Karpas-422 (cell line): ENCODE measurements at regions not wholly inside any gene's neighbourhood (a gene's known extent, or its start where the extent isn't known, plus 50 kb on each side); places are given as distances from the start of the nearest gene placed in this dataset.

Experiments used
- DNase-seq: peaks from one replicate; pipeline ENCODE4 v3.0.0-alpha.2; 2015
- H2AFZ ChIP-seq: fragments of 200-600 bp; sonication (generic); 2 replicates; pipeline ENCODE4 v1.6.1; 2014; ENCODE audit warnings: antibody characterized with exemption, low read length, mixed read lengths
- H3K27ac ChIP-seq: fragments of 200-600 bp; sonication (generic); 2 replicates; pipeline ENCODE4 v1.5.1; 2014; ENCODE audit warnings: mild to moderate bottlenecking, low read length, moderate library complexity
- H3K27me3 ChIP-seq: fragments of 200-600 bp; sonication (generic); 2 replicates; pipeline ENCODE4 v1.6.1; 2014; ENCODE audit warnings: low read length, mixed read lengths
- H3K36me3 ChIP-seq: fragments of 200-600 bp; sonication (generic); 2 replicates; pipeline ENCODE4 v1.6.1; 2014; ENCODE audit warnings: low read length, mixed read lengths; ENCODE audit not compliant: insufficient read depth
- H3K4me1 ChIP-seq: fragments of 200-600 bp; sonication (generic); 2 replicates; pipeline ENCODE4 v1.6.1; 2014; ENCODE audit warnings: mild to moderate bottlenecking, low read length, mixed read lengths
- H3K4me2 ChIP-seq: fragments of 200-600 bp; sonication (generic); 2 replicates; pipeline ENCODE4 v1.6.1; 2014; ENCODE audit warnings: low read length, low read depth, mild to moderate bottlenecking; ENCODE audit not compliant: poor library complexity, severe bottlenecking
- H3K4me3 ChIP-seq: fragments of 200-600 bp; sonication (generic); 2 replicates; pipeline ENCODE4 v1.5.1; 2014; ENCODE audit warnings: mild to moderate bottlenecking, antibody characterized with exemption, low read length, mixed read lengths
- H3K79me2 ChIP-seq: fragments of 200-600 bp; sonication (generic); 2 replicates; pipeline ENCODE4 v1.6.1; 2014; ENCODE audit warnings: mild to moderate bottlenecking, low read length, mixed read lengths
- H3K9ac ChIP-seq: fragments of 200-600 bp; sonication (generic); 2 replicates; pipeline ENCODE4 v1.6.0; 2014; ENCODE audit warnings: low read length
- H3K9me2 ChIP-seq: fragments of 200-600 bp; sonication (generic), shearing (Covaris generic); replicated peaks from 2 replicates; pipeline ENCODE4 v1.6.0; 2014; ENCODE audit warnings: mild to moderate bottlenecking, low read length, moderate library complexity; ENCODE audit not compliant: insufficient read depth
- H3K9me3 ChIP-seq: fragments of 300-700, 200-600 bp; sonication (generic); 2 replicates; pipeline ENCODE4 v1.6.1; 2014; ENCODE audit warnings: low read length, mixed read lengths
- H4K20me1 ChIP-seq: fragments of 200-600 bp; sonication (generic); 2 replicates; pipeline ENCODE4 v1.6.1; 2014; ENCODE audit warnings: mild to moderate bottlenecking, antibody characterized with exemption, low read length, low read depth; ENCODE audit not compliant: insufficient read depth

- Histone ChIP-seq H3K4me3 (no peak overlapping the region), H2AFZ (no peak overlapping the region), H3K9me3 (no peaks in the 10 kb centered on the region), H3K9me2 (no peaks in the 10 kb centered on the region), H3K36me3 (no peaks in the 10 kb centered on the region), H3K27me3 (no peaks in the 10 kb centered on the region), H4K20me1 (no peaks in the 10 kb centered on the region), H3K4me2 (no peak overlapping the region), H3K27ac (no peak overlapping the region), H3K4me1 (no peaks in the 10 kb centered on the region), H3K9ac (no peak overlapping the region), H3K79me2 (no peaks in the 10 kb centered on the region)
- no peak for DNase-seq
These were observed 124.8 kb upstream of the SLC1A3 start for GRCh38 chr5:36481454-36482120.

- Histone ChIP-seq H3K9ac (no peak overlapping the region), H3K9me3 (no peaks in the 10 kb centered on the region), H3K4me1 (no peaks in the 10 kb centered on the region), H3K79me2 (no peaks in the 10 kb centered on the region), H3K27ac (no peak overlapping the region), H4K20me1 (no peaks in the 10 kb centered on the region), H3K9me2 (no peaks in the 10 kb centered on the region), H3K36me3 (no peaks in the 10 kb centered on the region), H2AFZ (no peak overlapping the region), H3K4me2 (no peak overlapping the region), H3K4me3 (no peak overlapping the region), H3K27me3 (no peaks in the 10 kb centered on the region)
- DNase-seq, result no peak
These were observed 123.6 kb upstream of the SLC1A3 start for GRCh38 chr5:36482812-36483211.

GRCh38 chr5:36489505-36489904 lies 116.9 kb upstream of the SLC1A3 start:
- Histone ChIP-seq H3K36me3 (no peaks in the 10 kb centered on the region), H3K4me3 (no peak overlapping the region), H2AFZ (no peak overlapping the region), H3K9me3 (no peaks in the 10 kb centered on the region), H3K4me1 (no peaks in the 10 kb centered on the region), H3K9ac (no peak overlapping the region), H4K20me1 (no peaks in the 10 kb centered on the region), H3K27me3 (no peaks in the 10 kb centered on the region), H3K27ac (no peak overlapping the region), H3K4me2 (no peak overlapping the region), H3K79me2 (no peaks in the 10 kb centered on the region), H3K9me2 (no peaks in the 10 kb centered on the region)
- DNase-seq, result no peak

- Histone ChIP-seq H3K9ac (no peak overlapping the region), H2AFZ (no peak overlapping the region), H3K79me2 (no peaks in the 10 kb centered on the region), H3K36me3 (no peaks in the 10 kb centered on the region), H3K27ac (no peak overlapping the region), H4K20me1 (no peaks in the 10 kb centered on the region), H3K27me3 (no peaks in the 10 kb centered on the region), H3K4me3 (no peak overlapping the region), H3K9me3 (no peaks in the 10 kb centered on the region), H3K4me1 (no peaks in the 10 kb centered on the region), H3K9me2 (no peaks in the 10 kb centered on the region), H3K4me2 (no peak overlapping the region)
- DNase-seq, result no peak
These were observed 114.5 kb upstream of the SLC1A3 start for GRCh38 chr5:36491856-36492255.

GRCh38 chr5:36492984-36493654 lies 113.3 kb upstream of the SLC1A3 start:
- no peaks in the 10 kb centered on the region for H3K36me3 ChIP-seq
- H3K27ac ChIP-seq, result no peak overlapping the region
- no peaks in the 10 kb centered on the region for H3K79me2 ChIP-seq
- H3K9me2 ChIP-seq, result no peaks in the 10 kb centered on the region
- no peaks in the 10 kb centered on the region for H3K9me3 ChIP-seq
- H3K27me3 ChIP-seq, result no peaks in the 10 kb centered on the region
- DNase-seq, result no peak
- no peak overlapping the region for H3K4me3 ChIP-seq
- H3K4me2 ChIP-seq, result no peak overlapping the region
- H3K9ac ChIP-seq, result no peak overlapping the region
- no peaks in the 10 kb centered on the region for H4K20me1 ChIP-seq
- H2AFZ ChIP-seq, result no peak overlapping the region
- no peaks in the 10 kb centered on the region for H3K4me1 ChIP-seq

- no peaks in the 10 kb centered on the region for H3K9me2 ChIP-seq
- no peaks in the 10 kb centered on the region for H3K4me1 ChIP-seq
- no peaks in the 10 kb centered on the region for H4K20me1 ChIP-seq
- no peak overlapping the region for H3K27ac ChIP-seq
- H3K4me2 ChIP-seq, result no peak overlapping the region
- H3K9ac ChIP-seq, result no peak overlapping the region
- no peak overlapping the region for H3K4me3 ChIP-seq
- H3K9me3 ChIP-seq, result no peaks in the 10 kb centered on the region
- no peak for DNase-seq
- H3K36me3 ChIP-seq, result no peaks in the 10 kb centered on the region
- H3K27me3 ChIP-seq, result no peaks in the 10 kb centered on the region
- H3K79me2 ChIP-seq, result no peaks in the 10 kb centered on the region
- no peak overlapping the region for H2AFZ ChIP-seq
These were observed 112.4 kb upstream of the SLC1A3 start for GRCh38 chr5:36494028-36494427.

GRCh38 chr5:36494841-36495601 lies 111.4 kb upstream of the SLC1A3 start:
- H3K79me2 ChIP-seq, result no peaks in the 10 kb centered on the region

GRCh38 chr5:36495611-36496010 lies 110.8 kb upstream of the SLC1A3 start:
- no peaks in the 10 kb centered on the region for H3K79me2 ChIP-seq
- H3K4me3 ChIP-seq, result no peak overlapping the region
- H3K27me3 ChIP-seq, result no peaks in the 10 kb centered on the region
- no peak overlapping the region for H3K27ac ChIP-seq
- DNase-seq, result no peak
- no peaks in the 10 kb centered on the region for H3K9me2 ChIP-seq
- H3K4me2 ChIP-seq, result no peak overlapping the region
- no peaks in the 10 kb centered on the region for H3K36me3 ChIP-seq
- no peak overlapping the region for H3K9ac ChIP-seq
- no peaks in the 10 kb centered on the region for H3K9me3 ChIP-seq
- no peak overlapping the region for H2AFZ ChIP-seq
- H4K20me1 ChIP-seq, result no peaks in the 10 kb centered on the region
- no peaks in the 10 kb centered on the region for H3K4me1 ChIP-seq

More at GRCh38 chr5:36494841-36495601, 111.4 kb upstream of the SLC1A3 start:
- no peak for DNase-seq
- H3K4me3 ChIP-seq, result no peak overlapping the region
- no peaks in the 10 kb centered on the region for H3K9me2 ChIP-seq
- no peaks in the 10 kb centered on the region for H3K4me1 ChIP-seq
- no peaks in the 10 kb centered on the region for H4K20me1 ChIP-seq
- H3K27ac ChIP-seq, result no peak overlapping the region
- no peak overlapping the region for H3K4me2 ChIP-seq
- no peaks in the 10 kb centered on the region for H3K9me3 ChIP-seq
- no peaks in the 10 kb centered on the region for H3K27me3 ChIP-seq
- H3K9ac ChIP-seq, result no peak overlapping the region
- no peaks in the 10 kb centered on the region for H3K36me3 ChIP-seq
- no peak overlapping the region for H2AFZ ChIP-seq
